GM18505 (cell line): ENCODE measurements at regions not wholly inside any gene's neighbourhood (a gene's known extent, or its start where the extent isn't known, plus 50 kb on each side); places are given as distances from the start of the nearest gene placed in this dataset.
"Not testable (repeated sequence)": the region's sequence is repeated elsewhere in the genome, so short reads cannot be mapped to it uniquely, and the experiment has no call there.

ENCODE experiments used
- ATAC-seq: cut with Tn5 transposase; IDR thresholded peaks from one replicate; pipeline ENCODE4 v1.9.1; 2021; ENCODE audit not compliant: unreplicated experiment
- POLR2A ChIP-seq: IDR thresholded peaks from 4 replicates; pipeline ENCODE4 v1.6.1; 2011; ENCODE audit warnings: borderline replicate concordance; ENCODE audit not compliant: insufficient read depth, insufficient read length; ENCODE audit errors: extremely low read depth

GRCh38 chr4:114034189-114034588, 54.7 kb upstream of the ARSJ start:
- no peak for TF ChIP-seq POLR2A

GRCh38 chr4:114036426-114036825, 57.0 kb upstream of the ARSJ start:
- TF ChIP-seq POLR2A: no peak
- no peak for ATAC-seq

More at GRCh38 chr4:114034189-114034588, 54.7 kb upstream of the ARSJ start:
- no peak for ATAC-seq

GRCh38 chr4:114036864-114037263, 57.4 kb upstream of the ARSJ start:
- no peak for ATAC-seq

GRCh38 chr4:114037988-114038387, 58.5 kb upstream of the ARSJ start:
- ATAC-seq: no peak
- no peak for TF ChIP-seq POLR2A

More at GRCh38 chr4:114036864-114037263, 57.4 kb upstream of the ARSJ start:
- TF ChIP-seq POLR2A: no peak

- no peak for TF ChIP-seq POLR2A
- no peak for ATAC-seq
Measured at GRCh38 chr4:114038762-114039387, 59.4 kb upstream of the ARSJ start.

GRCh38 chr4:114040319-114041116, 61.1 kb upstream of the ARSJ start:
- peak; percentile 86 for ATAC-seq
- no peak for TF ChIP-seq POLR2A

GRCh38 chr4:114041117-114041475, 61.6 kb upstream of the ARSJ start:
- TF ChIP-seq POLR2A: no peak
- ATAC-seq: no peak

- no peak for ATAC-seq
- TF ChIP-seq POLR2A: no peak
Measured at GRCh38 chr4:114043116-114043515, 63.7 kb upstream of the ARSJ start.

GRCh38 chr4:114044351-114044750, 64.9 kb upstream of the ARSJ start:
- not testable (repeated sequence) for ATAC-seq

GRCh38 chr4:114046331-114046730, 66.9 kb upstream of the ARSJ start:
- no peak for TF ChIP-seq POLR2A
- no peak for ATAC-seq

- ATAC-seq: not testable (repeated sequence)
Measured at GRCh38 chr4:114048154-114048553, 68.7 kb upstream of the ARSJ start.

GRCh38 chr4:114052227-114052626, 72.8 kb upstream of the ARSJ start:
- ATAC-seq: no peak

GRCh38 chr4:114056599-114056998, 77.2 kb upstream of the ARSJ start:
- no peak for ATAC-seq

More at GRCh38 chr4:114052227-114052626, 72.8 kb upstream of the ARSJ start:
- TF ChIP-seq POLR2A: no peak

GRCh38 chr4:114057746-114058145, 78.3 kb upstream of the ARSJ start:
- ATAC-seq: no peak

More at GRCh38 chr4:114056599-114056998, 77.2 kb upstream of the ARSJ start:
- TF ChIP-seq POLR2A: no peak

GRCh38 chr4:114062499-114062898, 83.1 kb upstream of the ARSJ start:
- no peak for ATAC-seq
- TF ChIP-seq POLR2A: no peak

More at GRCh38 chr4:114057746-114058145, 78.3 kb upstream of the ARSJ start:
- TF ChIP-seq POLR2A: no peak

- TF ChIP-seq POLR2A: no peak
- ATAC-seq: no peak
Measured at GRCh38 chr4:114072781-114073180, 93.3 kb upstream of the ARSJ start.
